Embryonic facial prominence (tissue), 1 donor: ENCODE measurements at regions not wholly inside any gene's neighbourhood (a gene's known extent, or its start where the extent isn't known, plus 50 kb on each side); places are given as distances from the start of the nearest gene placed in this dataset.
"Not testable (repeated sequence)": the region's sequence is repeated elsewhere in the genome, so short reads cannot be mapped to it uniquely, and the experiment has no call there.

Experiments
- DNase-seq: peaks from one replicate; pipeline ENCODE4 v3.0.0-alpha.2; 2016; ENCODE audit errors: extremely low spot score

DNA sequence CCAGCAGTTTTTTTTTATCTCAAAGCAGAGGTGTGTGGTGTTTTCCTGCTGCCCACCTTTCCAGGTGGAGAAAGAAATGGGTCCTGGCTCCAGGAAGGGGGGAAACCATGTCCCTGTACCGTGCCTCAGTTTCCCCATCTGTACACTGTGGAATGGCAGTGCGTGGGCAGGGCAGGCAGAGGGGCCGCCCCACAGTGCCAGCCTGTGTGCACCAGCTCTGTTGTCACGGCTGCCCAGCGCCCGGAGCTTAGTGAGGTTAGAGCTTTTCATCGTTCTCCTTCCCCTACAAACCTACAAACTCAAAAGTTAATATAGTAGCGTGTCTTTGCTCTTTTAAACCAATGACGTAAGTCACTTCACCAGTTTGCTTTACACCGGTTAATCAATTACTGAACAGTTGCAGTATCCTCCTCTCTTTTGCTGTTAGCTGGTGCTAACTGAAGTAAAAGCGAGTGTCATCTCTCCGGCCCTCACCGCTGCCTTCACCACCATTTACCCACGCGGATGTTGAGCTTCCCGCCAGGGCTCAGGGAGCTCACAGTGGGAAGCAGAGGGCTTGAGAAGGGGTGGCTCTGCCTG lies 114.8 kb upstream of the ADRA2C start:
- DNase-seq = no peak

DNA sequence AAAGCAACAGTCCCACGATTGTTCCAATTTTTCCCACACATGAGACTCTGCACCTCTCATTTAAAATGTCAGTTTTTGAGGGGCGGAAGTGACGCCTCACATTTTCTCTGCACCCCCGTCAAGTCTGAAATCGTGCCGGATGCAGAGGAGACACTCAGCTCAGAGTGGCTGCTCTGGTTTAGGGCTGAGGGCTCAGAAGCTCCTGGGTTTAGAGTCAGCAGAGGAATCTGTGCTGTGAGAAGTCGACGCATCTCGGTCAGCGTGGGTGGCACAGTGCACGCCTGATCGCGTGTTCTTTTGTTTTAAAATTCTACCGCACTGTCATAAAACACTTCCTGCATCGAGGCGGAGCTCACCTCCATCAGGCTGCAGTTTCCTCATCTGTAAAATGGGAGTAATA lies 116.7 kb upstream of the ADRA2C start:
- DNase-seq = no peak

DNA sequence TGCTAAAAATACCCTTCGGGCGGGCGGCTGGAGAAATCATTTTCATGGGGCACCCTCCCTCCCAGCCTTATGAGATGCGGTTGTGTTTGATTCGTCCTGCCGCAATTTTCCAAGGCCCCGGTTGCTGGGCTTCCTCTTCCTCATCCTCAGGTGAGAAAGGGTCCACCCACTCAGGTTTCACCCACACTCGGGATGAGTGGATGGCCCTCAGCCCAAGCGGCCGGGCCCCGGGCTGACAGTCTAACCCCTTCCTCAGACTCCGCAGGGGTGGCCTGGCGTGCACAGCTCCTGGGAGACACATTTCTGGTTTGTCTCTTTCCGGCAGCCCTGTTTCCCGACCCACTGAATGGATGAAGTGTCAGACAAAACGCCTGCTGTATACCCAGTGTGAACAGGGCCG lies 116.5 kb upstream of the LRPAP1 start:
- no peak for DNase-seq

DNA sequence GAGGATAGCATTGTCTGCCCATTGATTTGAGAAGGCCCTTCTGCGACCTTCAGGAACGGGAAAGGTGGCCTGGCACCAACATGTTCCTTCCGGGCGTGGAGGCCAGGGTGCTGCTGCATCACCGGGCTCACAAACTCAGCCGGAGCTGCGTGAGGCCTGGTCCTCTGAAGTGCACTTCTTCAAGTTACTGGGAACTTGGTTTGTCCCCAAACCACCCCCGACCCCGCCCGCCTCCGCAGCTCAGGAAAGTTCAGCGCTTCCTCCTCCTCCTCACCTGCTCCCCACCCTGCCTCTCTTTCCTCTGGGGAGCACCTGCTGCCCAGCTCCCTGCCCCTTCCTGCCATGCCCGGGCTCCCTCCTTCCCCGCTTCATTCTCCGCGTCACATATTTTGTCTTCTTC lies 116.0 kb upstream of the LRPAP1 start:
- DNase-seq = no peak

DNA sequence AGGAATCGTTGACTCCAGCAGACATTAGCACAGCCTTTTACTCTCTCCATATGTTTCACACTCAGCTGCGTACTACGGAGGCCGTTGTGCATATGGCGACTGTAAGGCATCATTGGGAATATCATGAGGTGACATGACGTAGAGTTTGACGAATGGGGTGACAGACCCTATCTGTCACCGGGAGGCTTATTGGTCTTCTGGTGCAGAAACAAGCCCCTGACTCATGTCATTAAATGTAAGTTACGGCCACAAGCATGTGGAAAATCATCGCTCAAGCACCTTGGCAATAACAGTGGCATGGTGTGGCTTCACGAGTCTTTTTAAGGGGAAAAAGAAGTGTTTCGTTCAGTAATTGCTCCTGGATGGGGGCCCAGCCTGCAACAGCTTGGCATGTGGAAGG lies 115.2 kb upstream of the LRPAP1 start:
- DNase-seq = no peak

DNA sequence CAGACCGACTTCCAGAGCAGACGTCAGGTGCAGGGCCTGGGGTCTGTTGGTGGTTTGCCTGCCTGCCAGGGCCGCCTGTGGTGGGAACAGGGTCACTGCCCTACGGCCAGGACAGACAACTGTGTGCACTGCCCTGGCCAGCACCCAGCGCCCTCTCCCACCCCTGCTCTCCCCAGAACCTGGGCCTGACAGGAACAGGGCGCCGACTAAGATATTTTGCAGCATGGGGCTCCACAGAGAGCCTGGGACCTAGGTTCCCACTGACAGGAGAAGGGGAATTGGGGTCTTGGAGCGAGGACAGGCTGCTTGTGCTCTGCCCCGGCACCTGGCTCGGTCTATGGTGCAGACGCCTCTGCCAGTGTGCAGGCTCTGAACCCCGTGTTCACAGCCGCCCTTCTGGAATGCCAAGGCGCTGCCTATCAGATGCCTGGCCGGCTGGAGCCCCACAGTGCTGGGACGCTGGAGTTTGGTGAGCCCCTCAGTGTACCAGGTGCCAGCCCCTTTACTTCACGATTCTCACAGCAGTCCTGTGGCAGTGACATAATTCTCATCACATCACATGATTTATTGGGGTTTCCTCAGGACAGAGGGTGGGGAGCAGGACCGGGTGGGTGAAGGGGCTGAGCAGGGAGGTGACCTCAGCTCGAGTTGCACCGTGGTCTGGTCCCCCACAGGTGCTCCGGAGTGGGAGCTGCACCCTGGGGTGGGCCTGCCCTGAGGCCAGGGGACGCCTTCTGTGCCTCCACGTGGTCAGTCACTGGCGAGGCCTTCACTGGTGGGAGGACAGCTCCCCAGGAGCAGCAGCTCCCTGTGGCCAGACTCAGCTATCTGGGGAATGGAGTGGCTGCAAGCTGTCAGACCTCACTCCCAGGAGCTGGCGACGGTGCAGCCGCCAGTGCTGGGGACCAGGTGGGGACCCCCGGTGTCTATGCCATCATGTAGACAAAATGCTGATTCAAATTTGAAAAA lies 113.8 kb upstream of the LRPAP1 start:
- no peak for DNase-seq

DNA sequence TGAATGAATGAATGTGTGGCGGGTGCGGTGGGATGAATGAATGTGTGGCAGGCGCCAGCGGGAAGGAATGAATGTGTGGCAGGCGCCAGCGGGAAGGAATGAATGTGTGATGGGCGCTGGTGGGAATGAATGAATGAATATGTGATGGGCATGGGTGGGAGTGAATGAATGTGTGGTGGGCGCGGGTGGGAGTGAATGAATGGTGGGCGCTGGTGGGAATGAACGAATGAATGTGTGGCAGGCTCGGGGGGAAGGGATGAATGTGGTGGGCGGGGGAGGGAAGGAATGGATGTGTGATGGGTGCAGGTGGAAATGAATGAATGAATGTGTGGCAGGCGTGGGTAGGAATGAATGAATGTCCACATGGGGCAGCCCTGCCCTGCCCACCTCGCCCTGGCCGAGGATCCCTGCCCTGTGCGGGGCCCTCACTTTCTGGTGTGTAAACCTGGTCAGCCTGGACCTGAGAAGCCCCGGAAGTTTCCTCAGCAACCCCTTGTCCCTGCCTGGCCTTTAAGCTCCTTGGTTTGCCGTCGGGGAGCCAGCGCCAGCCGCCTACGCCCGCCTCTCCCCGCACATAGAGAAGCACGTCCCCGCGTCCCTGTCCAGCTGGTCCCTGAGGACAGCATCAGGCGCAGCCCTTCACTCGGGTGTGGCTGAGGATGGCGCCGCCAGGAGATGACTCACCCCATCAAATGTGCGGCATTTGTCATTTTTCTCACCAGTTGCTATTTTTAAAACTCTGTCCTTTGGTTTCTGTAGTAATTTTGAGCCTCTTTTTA lies 112.8 kb upstream of the LRPAP1 start:
- no peak for DNase-seq

DNA sequence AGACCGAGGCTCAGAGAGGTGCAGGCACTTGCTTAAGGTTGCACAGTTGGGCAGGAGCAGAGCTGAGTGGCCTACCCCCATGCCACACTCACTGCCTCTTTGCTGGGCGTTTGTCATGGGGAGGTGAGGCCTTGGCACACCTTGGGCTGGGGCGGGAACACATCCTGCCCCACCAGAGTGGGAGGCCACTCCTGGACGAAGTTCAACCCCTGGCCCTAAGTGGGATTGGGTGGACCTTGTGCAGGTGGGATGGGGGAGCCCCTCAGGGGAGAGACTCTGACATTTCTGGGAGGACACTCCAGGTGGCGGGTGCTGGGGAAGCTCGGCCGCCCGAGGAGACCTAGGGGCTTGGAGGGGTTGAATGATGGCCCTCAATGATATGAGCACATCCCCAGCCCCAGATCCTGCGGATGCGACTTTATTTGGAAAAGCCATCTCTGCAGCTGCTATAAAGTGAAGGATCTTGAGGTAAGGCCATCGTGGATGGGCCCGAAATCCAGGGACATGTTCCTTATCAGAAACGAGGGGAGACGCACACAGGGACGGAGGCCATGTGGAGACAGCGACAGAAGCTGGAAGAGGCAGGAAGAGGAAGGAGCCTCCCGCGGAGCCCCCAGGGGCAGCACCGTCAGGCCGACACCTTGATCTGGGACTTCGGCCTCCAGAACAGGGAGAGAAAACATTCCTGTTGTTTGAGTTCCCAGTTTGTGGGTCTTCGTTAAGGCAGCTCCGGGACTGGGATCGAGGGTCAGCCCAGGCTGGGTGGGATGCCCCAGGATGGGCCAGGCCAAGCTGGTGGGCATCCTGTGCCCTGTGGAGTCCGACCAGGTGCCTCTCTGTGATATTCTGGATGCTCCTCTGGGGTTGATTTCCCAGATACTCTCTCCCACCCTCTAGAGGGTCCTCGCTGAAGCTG lies 111.6 kb upstream of the LRPAP1 start:
- no peak for DNase-seq

DNA sequence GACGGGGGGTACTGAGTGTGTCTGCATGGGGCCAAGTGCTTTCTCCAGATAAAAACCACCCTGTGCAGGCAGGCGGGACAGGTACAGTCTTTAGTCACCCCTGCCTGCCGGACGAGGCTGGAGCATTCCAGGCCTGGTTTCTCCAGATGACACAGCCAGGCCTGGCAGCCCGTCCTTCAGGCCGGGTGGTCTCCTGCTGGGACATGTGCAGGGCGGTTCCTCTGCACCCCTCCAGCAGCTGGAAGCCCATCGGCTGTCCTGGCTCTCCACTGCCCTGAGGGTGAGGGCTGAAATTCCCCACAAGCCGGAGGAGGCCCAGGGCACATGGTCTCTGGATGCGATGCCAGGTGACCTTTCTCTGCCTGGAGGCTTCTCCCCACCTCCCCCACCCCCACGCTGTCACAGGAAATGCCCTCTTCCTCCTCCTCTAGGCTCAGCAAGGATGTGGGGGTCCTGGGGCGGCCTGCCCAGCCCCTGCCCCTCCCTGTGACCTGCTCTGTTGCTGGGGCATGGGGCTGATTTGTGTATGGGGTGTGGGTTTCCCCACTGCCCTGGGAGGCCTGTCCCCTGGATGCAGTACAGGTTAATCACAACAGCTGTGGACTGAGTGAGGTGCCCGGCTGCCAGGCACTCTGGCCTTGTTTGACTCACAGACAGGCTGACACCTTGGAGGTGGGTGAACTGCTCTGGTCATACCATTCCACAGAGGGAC lies 110.7 kb upstream of the LRPAP1 start:
- no peak for DNase-seq

DNA sequence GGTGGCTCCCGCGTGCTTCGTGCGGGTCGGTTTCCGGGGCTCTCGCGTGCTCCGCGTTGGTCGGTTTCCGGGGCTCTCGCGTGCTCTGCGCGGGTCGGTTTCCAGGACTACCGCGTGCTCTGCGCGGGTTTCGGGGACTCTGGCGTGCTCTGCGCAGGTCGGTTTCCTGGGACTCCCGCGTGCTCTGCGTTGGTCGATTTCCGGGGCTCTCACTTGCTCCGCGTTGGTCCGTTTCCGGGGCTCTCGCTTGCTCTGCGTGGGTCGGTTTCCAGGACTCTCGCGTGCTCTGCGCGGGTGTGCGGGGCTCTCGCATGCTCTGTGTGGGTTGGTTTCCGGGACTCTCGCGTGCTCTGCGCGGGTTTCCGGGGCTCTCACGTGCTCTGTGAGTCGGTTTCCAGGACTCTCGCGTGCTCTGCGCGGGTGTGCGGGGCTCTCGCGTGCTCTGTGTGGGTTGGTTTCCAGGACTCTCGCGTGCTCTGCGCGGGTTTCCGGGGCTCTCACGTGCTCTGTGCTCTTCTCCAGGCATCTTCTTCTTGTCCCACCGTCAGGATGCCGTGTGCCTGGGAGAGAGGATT lies 109.9 kb upstream of the LRPAP1 start:
- no peak for DNase-seq

DNA sequence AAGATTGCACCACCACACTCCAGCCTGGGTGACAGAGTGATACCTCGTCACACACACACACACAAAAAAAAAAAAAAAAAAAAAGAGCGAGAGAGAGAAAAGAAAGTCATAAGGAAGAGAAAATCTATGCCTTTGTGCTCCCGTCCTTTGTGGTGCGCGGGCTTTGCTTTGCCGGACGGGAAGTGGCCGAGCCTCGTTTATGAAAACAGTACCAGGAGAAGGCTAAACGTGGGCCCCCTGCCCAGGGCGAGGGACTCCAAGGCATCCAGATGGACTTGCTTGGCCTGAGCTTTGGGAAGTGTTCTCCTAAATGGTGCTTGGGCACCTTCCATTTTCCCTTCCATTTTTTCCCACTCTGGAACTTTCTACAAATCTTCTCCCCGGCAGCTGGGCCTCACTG lies 109.3 kb upstream of the LRPAP1 start:
- DNase-seq = no peak

DNA sequence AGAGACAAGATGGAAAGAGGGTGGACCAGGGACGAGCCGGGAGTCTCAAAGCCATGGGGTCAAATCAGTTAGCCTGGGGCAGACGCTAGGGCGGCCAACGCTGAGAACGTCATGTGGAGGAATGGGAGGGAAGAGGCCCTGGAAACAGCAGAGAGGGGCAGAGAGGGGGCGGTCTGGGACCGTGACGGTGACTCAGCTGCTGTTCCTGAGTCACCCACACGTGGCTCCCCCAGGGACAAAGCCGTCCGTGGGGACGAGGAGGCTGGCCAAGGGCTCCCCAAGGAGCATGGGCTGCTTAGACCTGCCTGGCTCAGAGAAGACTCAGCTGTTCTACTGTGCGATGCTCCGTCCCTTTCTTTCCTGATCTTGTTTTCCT lies 108.4 kb upstream of the LRPAP1 start:
- no peak for DNase-seq

DNA sequence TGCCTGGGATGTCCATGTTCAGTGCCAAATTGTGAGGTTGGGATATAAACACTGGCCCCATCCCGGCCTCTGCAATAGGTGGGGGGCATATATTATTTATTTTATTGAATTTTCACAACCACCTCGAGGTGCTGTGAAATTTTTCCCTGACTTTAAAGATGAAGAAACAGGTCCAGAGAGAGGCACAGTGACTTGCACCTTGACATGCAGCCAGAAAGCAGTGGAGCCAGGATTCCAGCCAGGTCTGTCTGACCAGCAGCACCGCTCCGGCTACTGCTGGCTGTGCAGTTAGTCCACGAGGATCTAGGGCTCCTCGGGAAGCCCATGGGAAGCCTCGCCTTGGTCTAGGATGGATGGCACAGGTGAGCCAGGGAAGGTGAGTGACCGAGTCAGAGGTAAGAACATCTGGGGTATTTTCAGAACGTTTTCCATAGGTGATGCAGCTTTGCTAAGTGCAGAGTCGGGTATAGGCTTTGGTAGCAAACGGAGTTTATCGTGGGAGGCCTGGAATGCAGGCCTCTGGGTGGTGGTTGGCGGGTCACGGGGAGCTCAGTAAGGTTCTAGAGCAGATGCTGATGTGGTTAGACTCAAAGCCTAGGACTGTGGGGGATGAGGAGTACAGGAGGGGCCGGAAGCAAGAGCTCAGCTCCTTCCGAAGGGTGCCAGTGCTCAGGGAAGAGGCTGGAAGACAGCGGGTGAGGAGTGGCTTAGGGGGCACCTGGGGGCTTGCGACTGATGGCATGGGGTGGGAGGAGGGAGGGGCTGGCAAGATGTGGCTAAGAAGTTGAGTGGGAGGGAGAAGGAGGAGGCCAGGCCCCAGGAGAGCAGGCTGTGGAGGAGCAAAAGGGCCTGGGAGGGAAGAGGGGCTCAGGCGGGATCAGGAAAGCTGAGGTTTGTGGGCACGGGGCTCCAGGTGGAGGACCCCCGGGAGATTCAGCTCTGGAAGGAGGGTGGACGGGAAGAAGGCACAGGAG lies 107.7 kb upstream of the LRPAP1 start:
- no peak for DNase-seq

DNA sequence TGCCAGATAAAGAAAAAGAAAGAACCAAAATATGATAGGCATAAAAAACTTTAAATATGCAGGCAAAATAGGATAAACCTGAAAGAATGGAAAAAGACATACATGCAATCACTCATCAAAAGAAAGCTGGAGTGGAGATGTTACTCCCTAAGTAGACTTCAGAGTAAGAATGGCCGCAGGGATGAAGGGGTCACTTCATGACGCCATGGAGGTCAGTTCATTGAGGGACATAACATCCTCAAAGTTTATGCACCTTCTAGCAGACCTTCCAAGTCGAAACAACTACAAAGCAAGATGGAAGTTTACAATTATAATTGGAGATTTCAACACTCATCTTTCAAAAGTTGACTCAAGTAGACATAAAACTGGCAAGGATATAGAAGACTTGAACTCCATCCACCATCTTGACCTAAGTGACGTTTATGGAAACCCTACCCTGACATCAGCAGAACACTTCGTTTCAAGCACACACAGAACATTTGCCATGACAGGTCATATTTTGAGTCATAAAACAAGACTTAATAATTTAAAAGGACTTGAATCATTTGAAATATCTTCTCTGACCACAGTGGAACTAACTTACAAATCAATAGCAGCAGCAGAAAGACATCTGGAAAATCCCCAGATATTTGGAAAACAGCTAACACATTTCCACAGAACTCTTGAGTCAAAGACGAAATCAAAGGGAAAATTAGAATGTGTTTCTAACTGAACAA lies 106.0 kb upstream of the LRPAP1 start:
- no peak for DNase-seq

DNA sequence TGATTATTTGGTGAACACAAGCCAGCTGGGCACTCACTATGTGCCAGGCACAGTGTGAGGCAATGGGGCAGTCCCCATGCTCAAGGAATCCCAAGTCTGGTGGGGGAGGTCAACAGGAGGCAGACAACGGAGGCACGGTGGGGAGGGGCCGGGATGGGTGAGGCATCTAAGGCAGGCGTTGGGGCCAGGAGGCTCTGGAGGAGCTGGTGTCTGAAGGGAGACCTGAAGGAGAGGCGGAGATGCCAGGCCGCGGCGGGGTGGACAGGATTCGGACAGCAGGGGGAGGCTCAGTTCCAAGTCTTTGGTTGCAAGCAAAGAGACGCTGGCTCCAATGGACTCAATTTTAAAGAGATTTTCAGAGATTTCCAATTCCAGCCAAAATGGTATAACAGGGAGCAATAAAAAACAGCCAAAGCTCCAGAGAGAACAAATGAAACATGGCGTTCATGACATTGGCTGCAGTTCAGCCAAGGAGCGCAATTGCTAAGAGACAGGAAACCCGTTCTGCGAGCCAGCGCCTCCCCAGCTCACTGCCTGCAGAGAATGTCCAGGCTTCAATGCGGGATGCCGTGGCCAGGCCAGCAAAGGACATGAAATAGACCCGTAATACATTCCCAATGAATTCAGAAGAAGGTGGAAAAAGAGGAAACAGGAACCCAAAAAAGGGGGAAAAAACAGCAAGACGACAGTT lies 105.2 kb upstream of the LRPAP1 start:
- no peak for DNase-seq

DNA sequence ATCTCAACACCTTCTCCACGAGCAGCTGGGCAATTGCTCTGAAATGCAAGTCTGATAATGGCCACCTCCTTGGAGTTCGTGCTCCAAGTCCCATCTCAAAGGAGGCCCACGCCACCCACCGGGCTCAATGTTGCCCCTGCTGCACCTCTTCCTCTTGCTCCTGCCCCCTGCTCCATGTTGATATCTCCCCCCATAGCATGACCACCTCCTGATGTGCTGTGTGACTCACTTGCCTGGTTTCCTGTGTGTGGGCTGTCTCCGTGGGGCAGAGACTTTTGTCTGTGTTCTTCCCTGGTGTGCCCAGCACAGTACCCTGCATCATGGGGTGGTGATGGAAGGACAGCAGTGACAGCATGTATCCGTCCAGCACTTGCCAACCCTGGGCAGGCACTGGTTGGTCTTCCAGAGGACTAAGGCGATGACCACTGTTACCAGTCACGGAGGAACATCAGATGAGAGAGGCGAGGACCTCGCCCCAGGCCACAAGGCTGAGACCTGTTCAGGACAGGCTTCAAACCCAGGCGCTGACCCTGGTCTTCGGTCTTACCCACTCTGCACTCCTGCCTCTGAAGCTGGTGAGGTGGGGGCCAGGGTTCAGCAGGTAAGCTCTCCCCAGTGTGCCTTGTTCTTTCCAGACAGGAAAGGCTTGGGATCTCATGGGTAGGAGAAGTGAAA lies 104.6 kb upstream of the LRPAP1 start:
- no peak for DNase-seq

DNA sequence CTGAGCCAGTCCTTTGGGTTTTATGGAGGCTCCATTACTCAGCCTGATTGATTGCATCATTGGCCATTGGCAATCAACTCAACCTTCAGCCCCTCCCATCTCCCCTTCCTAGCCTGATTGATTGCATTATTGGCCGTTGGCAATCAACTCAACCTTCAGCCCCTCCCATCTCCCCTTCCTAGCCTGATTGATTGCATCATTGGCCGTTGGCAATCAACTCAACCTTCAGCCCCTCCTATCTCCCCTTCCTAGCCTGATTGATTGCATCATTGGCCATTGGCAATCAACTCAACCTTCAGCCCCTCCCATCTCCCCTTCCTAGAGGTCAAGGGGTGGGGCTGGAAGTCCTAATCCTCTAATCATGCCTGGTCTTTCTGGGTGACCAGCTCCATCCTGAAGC lies 103.8 kb upstream of the LRPAP1 start:
- DNase-seq = not testable (repeated sequence)
